Spleen (tissue), 7 donors: ENCODE measurements at regions not wholly inside any gene's neighbourhood (a gene's known extent, or its start where the extent isn't known, plus 50 kb on each side); places are given as distances from the start of the nearest gene placed in this dataset.

Source experiments
- POLR2A ChIP-seq, 3 donors: fragments of 450-650 bp; IDR thresholded peaks; one replicate each; pipeline ENCODE4 v1.5.1; 2017; ENCODE audit warnings: antibody characterized with exemption in 3 of 3, mild to moderate bottlenecking in 1 of 3
- TF ChIP-seq, protein P1 (sequence below), 11 experiments: fragments of 200-600 bp in 7 of 11; fragments of 450-650 bp in 4 of 11; sonication (generic) in 4 of 11; IDR thresholded peaks in 8 of 11; conservative IDR thresholded peaks in 3 of 11; 1 replicate in 7 of 11; 2 replicates in 4 of 11; pipeline versions ENCODE4 v1.4.0 to v1.8.0; 2016 to 2021; ENCODE audit warnings: antibody characterized with exemption in 11 of 11, inconsistent platforms in 4 of 11, mild to moderate bottlenecking in 1 of 11
- donor health status: DM: no; HTN: no; CAD: no; lungs with moderate emphysema.
- donor health status: DM: no; HTN: no; CAD: no.
- donor health status: DM: no; HTN: no; CAD: no.

DNA sequence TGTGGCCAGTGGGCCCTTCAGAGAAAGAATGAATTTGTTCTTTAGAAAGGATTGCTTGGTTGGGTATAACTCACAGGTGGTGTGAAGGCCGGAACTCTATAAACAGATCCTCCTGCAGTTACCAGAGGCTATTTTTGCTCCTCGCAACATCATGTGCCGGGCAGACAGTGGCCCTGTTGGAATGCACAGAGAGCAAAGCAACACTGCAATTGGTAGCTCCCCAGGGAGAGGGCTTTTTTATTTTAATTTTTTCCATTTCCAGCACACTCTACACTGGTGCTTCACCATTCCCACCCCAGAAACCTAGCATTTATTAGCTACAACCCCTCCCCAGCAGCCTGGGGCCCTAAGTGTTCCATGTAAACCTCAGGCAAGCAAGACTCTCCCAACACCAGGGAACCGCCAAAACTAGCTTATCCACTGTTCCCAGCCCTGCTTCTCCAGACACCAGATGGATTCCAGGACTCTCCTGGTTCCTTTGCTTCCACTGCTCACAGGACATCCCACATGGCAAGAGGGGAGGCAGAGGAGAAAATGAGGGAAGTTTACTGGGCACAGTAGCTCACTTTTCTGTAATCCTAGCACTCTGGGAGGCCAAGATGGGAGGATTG is 75.1 kb upstream of the TMEM164 start:
- TF ChIP-seq, protein P1, sequence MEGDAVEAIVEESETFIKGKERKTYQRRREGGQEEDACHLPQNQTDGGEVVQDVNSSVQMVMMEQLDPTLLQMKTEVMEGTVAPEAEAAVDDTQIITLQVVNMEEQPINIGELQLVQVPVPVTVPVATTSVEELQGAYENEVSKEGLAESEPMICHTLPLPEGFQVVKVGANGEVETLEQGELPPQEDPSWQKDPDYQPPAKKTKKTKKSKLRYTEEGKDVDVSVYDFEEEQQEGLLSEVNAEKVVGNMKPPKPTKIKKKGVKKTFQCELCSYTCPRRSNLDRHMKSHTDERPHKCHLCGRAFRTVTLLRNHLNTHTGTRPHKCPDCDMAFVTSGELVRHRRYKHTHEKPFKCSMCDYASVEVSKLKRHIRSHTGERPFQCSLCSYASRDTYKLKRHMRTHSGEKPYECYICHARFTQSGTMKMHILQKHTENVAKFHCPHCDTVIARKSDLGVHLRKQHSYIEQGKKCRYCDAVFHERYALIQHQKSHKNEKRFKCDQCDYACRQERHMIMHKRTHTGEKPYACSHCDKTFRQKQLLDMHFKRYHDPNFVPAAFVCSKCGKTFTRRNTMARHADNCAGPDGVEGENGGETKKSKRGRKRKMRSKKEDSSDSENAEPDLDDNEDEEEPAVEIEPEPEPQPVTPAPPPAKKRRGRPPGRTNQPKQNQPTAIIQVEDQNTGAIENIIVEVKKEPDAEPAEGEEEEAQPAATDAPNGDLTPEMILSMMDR (IDR thresholded peaks at IDR 0.05 in 8 of 11, conservative IDR thresholded peaks at IDR 0.05 in 3 of 11), result no peak
- no peak for TF ChIP-seq POLR2A (IDR thresholded peaks at IDR 0.05)
